D341Med (cell line): ENCODE measurements at regions not wholly inside any gene's neighbourhood (a gene's known extent, or its start where the extent isn't known, plus 50 kb on each side); places are given as distances from the start of the nearest gene placed in this dataset.

Experiments
- DNase-seq: peaks from one replicate; pipeline ENCODE4 v3.0.0; 2012; ENCODE audit warnings: low spot score

GRCh38 chr20:24138196-24138857 is 149.7 kb upstream of the GGTLC1 start:
- DNase-seq, result no peak

GRCh38 chr20:24136659-24137246 is 148.2 kb upstream of the GGTLC1 start:
- DNase-seq, result no peak

- no peak for DNase-seq
Measured at GRCh38 chr20:24135781-24136180, 147.2 kb upstream of the GGTLC1 start.

- DNase-seq, result no peak
Measured at GRCh38 chr20:24134930-24135329, 146.4 kb upstream of the GGTLC1 start.

GRCh38 chr20:24134284-24134683 is 145.7 kb upstream of the GGTLC1 start:
- DNase-seq, result no peak

- no peak for DNase-seq
Measured at GRCh38 chr20:24132246-24132645, 143.7 kb upstream of the GGTLC1 start.

- no peak for DNase-seq
Measured at GRCh38 chr20:24131684-24132083, 143.1 kb upstream of the GGTLC1 start.

- no peak for DNase-seq
Measured at GRCh38 chr20:24131281-24131680, 142.7 kb upstream of the GGTLC1 start.

GRCh38 chr20:24129641-24130040 is 141.1 kb upstream of the GGTLC1 start:
- DNase-seq, result no peak

GRCh38 chr20:24124951-24125650 is 136.5 kb upstream of the GGTLC1 start:
- DNase-seq, result no peak

- DNase-seq, result no peak
Measured at GRCh38 chr20:24124003-24124402, 135.4 kb upstream of the GGTLC1 start.

- DNase-seq, result no peak
Measured at GRCh38 chr20:24118441-24119175, 130.0 kb upstream of the GGTLC1 start.

- no peak for DNase-seq
Measured at GRCh38 chr20:24118034-24118433, 129.5 kb upstream of the GGTLC1 start.

GRCh38 chr20:24117383-24117782 is 128.8 kb upstream of the GGTLC1 start:
- DNase-seq, result no peak

- no peak for DNase-seq
Measured at GRCh38 chr20:24116611-24117010, 128.0 kb upstream of the GGTLC1 start.

GRCh38 chr20:24112360-24112759 is 123.8 kb upstream of the GGTLC1 start:
- no peak for DNase-seq

- DNase-seq, result no peak
Measured at GRCh38 chr20:24111858-24112257, 123.3 kb upstream of the GGTLC1 start.

- no peak for DNase-seq
Measured at GRCh38 chr20:24109537-24109936, 121.0 kb upstream of the GGTLC1 start.

GRCh38 chr20:24109008-24109407 is 120.4 kb upstream of the GGTLC1 start:
- no peak for DNase-seq

GRCh38 chr20:24108581-24108980 is 120.0 kb upstream of the GGTLC1 start:
- DNase-seq, result no peak

- no peak for DNase-seq
Measured at GRCh38 chr20:24106801-24107445, 118.3 kb upstream of the GGTLC1 start.

- DNase-seq, result no peak
Measured at GRCh38 chr20:24106150-24106800, 117.7 kb upstream of the GGTLC1 start.
